Caco-2 (cell line): ENCODE measurements at regions not wholly inside any gene's neighbourhood (a gene's known extent, or its start where the extent isn't known, plus 50 kb on each side); places are given as distances from the start of the nearest gene placed in this dataset.
A peak's percentile ranks its signal among the peaks of the same experiment; 100 is the strongest.

Experiments used
- BruUV-seq: library from RNA; stranded (reverse); fragments of 400-500 nt; replicated peaks from 2 replicates; lab custom pipeline; 2021; lab: Mats Ljungman, UMichigan
- CTCF ChIA-PET: fragments of 300-600 bp; sonication (Branson Sonifier 250); formaldehyde crosslinking; loops from one replicate; lab custom pipeline; 2022; ENCODE audit warnings: antibody characterized with exemption; lab: Charles Lee
- POLR2A ChIA-PET: fragments of 300-600 bp; sonication (Branson Sonifier 250); formaldehyde crosslinking; loops from one replicate; lab custom pipeline; 2022; ENCODE audit warnings: antibody characterized with exemption; lab: Charles Lee
- DNase-seq, 2 experiments: peaks; one replicate each; pipeline versions ENCODE4 v3.0.0 to v3.0.0-alpha.2; 2020 to 2022
- H3K27me3 ChIP-seq: replicated peaks from 2 replicates; pipeline ENCODE4 v1.6.0; 2011; ENCODE audit warnings: low read length; ENCODE audit not compliant: control insufficient read depth, insufficient read depth
- H3K36me3 ChIP-seq: 2 replicates; pipeline ENCODE4 v1.5.1; 2011; ENCODE audit warnings: low read length; ENCODE audit not compliant: control insufficient read depth, insufficient read depth
- H3K4me1 ChIP-seq: fragments of 250-450 bp; sonication (Bioruptor Pico); 2 replicates; pipeline ENCODE4 v1.5.1; 2020; ENCODE audit warnings: mild to moderate bottlenecking
- H3K4me3 ChIP-seq: 2 replicates; pipeline ENCODE4 v1.5.1; 2011; ENCODE audit warnings: low read depth, mild to moderate bottlenecking, control low read depth, low read length
- H3K9me3 ChIP-seq: fragments of 250-450 bp; sonication (Bioruptor Pico); 2 replicates; pipeline ENCODE4 v1.5.1; 2020; ENCODE audit warnings: mild to moderate bottlenecking, moderate library complexity
- H3K27ac Mint-ChIP-seq: one replicate; pipeline ENCODE4 v1.8.0; 2022; ENCODE audit warnings: mixed read lengths; ENCODE audit not compliant: unreplicated experiment
- H3K27me3 Mint-ChIP-seq: one replicate; pipeline ENCODE4 v1.8.0; 2022; ENCODE audit warnings: mixed read lengths; ENCODE audit not compliant: insufficient read depth, unreplicated experiment
- H3K36me3 Mint-ChIP-seq: one replicate; pipeline ENCODE4 v1.8.0; 2022; ENCODE audit warnings: mild to moderate bottlenecking, mixed read lengths; ENCODE audit not compliant: insufficient read depth, unreplicated experiment
- H3K4me1 Mint-ChIP-seq: one replicate; pipeline ENCODE4 v1.8.0; 2022; ENCODE audit warnings: low read depth, mixed read lengths; ENCODE audit not compliant: unreplicated experiment
- H3K4me3 Mint-ChIP-seq: one replicate; pipeline ENCODE4 v1.8.0; 2022; ENCODE audit warnings: mild to moderate bottlenecking, moderate library complexity, mixed read lengths; ENCODE audit not compliant: unreplicated experiment
- H3K9me3 Mint-ChIP-seq: one replicate; pipeline ENCODE4 v1.8.0; 2022; ENCODE audit warnings: mixed read lengths; ENCODE audit not compliant: unreplicated experiment
- intact Hi-C: fragments of 100-400 bp; cut with micrococcal nuclease; formaldehyde crosslinking; loops from one replicate; pipeline ENCODE4 v1.10.0; 2022; ENCODE audit not compliant: unreplicated experiment
- TF ChIP-seq, protein P1 (sequence below), 2 experiments: fragments of 200-600 bp in 1 of 2; IDR thresholded peaks; 1 replicate in 1 of 2; 2 replicates in 1 of 2; pipeline versions ENCODE4 v1.5.1 to v1.8.0; 2011 to 2022; ENCODE audit warnings: antibody characterized with exemption in 1 of 2, control low read depth in 1 of 2, inconsistent platforms in 1 of 2, low read depth in 1 of 2, low read length in 1 of 2, mild to moderate bottlenecking in 1 of 2, moderate library complexity in 1 of 2; ENCODE audit not compliant: insufficient read depth in 1 of 2, severe bottlenecking in 1 of 2, unreplicated experiment in 1 of 2

DNA sequence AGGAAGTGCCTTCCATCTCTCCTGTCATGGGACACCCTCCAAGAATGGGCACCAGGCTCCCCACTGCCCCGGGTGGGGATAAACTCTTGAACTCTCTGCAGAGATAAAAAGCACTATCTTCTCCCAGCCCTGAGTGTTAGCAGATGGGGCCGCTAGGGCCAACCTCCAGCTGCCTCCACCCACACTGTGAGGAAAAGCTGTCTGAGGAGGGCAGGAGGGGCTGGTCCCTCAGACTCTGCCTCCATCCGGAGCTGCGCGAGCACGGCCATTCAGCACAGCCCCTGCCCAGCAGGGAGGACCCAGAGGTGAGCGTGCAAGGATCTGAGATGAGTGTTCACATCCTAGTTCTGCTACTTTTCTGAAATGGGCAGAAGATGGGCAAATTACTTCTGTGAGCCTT is 51.8 kb upstream of the TRABD2B start:
- no peak for DNase-seq
- Histone ChIP-seq H3K9me3 (no peaks in the 10 kb centered on the region), H3K4me1 (peaks cover 45% of the 10 kb centered on the region), H3K36me3 (no peaks in the 10 kb centered on the region), H3K4me3 (no peak overlapping the region), H3K27me3 (no peaks in the 10 kb centered on the region)
- H3K27ac Mint-ChIP-seq: no peak overlapping the region
- H3K4me1 Mint-ChIP-seq: peaks cover 29% of the 10 kb centered on the region
- POLR2A ChIA-PET: no interaction called here
- TF ChIP-seq, protein P1, sequence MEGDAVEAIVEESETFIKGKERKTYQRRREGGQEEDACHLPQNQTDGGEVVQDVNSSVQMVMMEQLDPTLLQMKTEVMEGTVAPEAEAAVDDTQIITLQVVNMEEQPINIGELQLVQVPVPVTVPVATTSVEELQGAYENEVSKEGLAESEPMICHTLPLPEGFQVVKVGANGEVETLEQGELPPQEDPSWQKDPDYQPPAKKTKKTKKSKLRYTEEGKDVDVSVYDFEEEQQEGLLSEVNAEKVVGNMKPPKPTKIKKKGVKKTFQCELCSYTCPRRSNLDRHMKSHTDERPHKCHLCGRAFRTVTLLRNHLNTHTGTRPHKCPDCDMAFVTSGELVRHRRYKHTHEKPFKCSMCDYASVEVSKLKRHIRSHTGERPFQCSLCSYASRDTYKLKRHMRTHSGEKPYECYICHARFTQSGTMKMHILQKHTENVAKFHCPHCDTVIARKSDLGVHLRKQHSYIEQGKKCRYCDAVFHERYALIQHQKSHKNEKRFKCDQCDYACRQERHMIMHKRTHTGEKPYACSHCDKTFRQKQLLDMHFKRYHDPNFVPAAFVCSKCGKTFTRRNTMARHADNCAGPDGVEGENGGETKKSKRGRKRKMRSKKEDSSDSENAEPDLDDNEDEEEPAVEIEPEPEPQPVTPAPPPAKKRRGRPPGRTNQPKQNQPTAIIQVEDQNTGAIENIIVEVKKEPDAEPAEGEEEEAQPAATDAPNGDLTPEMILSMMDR (IDR thresholded peaks at IDR 0.05; ENCODE audit: insufficient read depth in 1 of 2, low read depth in 1 of 2, low read length in 1 of 2, severe bottlenecking in 1 of 2, unreplicated experiment in 1 of 2): no peak
- no peaks in the 10 kb centered on the region for H3K36me3 Mint-ChIP-seq
- intact Hi-C loops: no loop called here
- no peak overlapping the region for H3K4me3 Mint-ChIP-seq
- CTCF ChIA-PET: no interaction called here
- no peaks in the 10 kb centered on the region for H3K27me3 Mint-ChIP-seq
- H3K9me3 Mint-ChIP-seq: peaks cover 8% of the 10 kb centered on the region
- no TSS peak for BruUV-seq

- ChIA-PET POLR2A (no interaction called here), CTCF (no interaction called here)
- H3K27ac Mint-ChIP-seq: no peak overlapping the region
- Histone ChIP-seq H3K27me3 (no peaks in the 10 kb centered on the region), H3K36me3 (no peaks in the 10 kb centered on the region), H3K4me1 (peaks cover 36% of the 10 kb centered on the region), H3K9me3 (no peaks in the 10 kb centered on the region), H3K4me3 (no peak overlapping the region)
- no peaks in the 10 kb centered on the region for H3K36me3 Mint-ChIP-seq
- H3K4me3 Mint-ChIP-seq: no peak overlapping the region
- TF ChIP-seq, protein P1 (IDR thresholded peaks at IDR 0.05; ENCODE audit: insufficient read depth in 1 of 2, low read depth in 1 of 2, low read length in 1 of 2, severe bottlenecking in 1 of 2, unreplicated experiment in 1 of 2): no peak
- no peaks in the 10 kb centered on the region for H3K27me3 Mint-ChIP-seq
- intact Hi-C loops: no loop called here
- H3K9me3 Mint-ChIP-seq: peaks cover 8% of the 10 kb centered on the region
- BruUV-seq: no TSS peak
- peaks cover 23% of the 10 kb centered on the region for H3K4me1 Mint-ChIP-seq
- no peak for DNase-seq
Observed at GRCh38 chr1:48048064-48048463, 50.9 kb upstream of the TRABD2B start.

GRCh38 chr1:48047116-48047515 is 49.9 kb upstream of the TRABD2B start:
- ChIA-PET CTCF (no interaction called here), POLR2A (no interaction called here)
- Histone ChIP-seq H3K9me3 (no peaks in the 10 kb centered on the region), H3K4me1 (peaks cover 26% of the 10 kb centered on the region), H3K4me3 (no peak overlapping the region), H3K36me3 (no peaks in the 10 kb centered on the region), H3K27me3 (no peaks in the 10 kb centered on the region)
- intact Hi-C loops: no loop called here
- Mint-ChIP-seq H3K4me3 (no peak overlapping the region), H3K9me3 (peaks cover 8% of the 10 kb centered on the region), H3K36me3 (no peaks in the 10 kb centered on the region), H3K4me1 (peaks cover 23% of the 10 kb centered on the region), H3K27ac (peak overlapping the region; percentile 13), H3K27me3 (no peaks in the 10 kb centered on the region)
- TF ChIP-seq, protein P1 (IDR thresholded peaks at IDR 0.05; ENCODE audit: insufficient read depth in 1 of 2, low read depth in 1 of 2, low read length in 1 of 2, severe bottlenecking in 1 of 2, unreplicated experiment in 1 of 2): no peak
- no TSS peak for BruUV-seq
- no peak for DNase-seq
